ENCODE measurements at regions not wholly inside any gene's neighbourhood (a gene's known extent, or its start where the extent isn't known, plus 50 kb on each side); places are given as distances from the start of the nearest gene placed in this dataset.

- TF ChIP-seq GATA3 (IDR thresholded peaks at IDR 0.05; ENCODE audit: low read depth, low read length) (peak; percentile 94), GATA2 (IDR thresholded peaks at IDR 0.05; ENCODE audit: low read depth, low read length) (peak; percentile 98)
Measured at GRCh38 chr3:195013411-195014361, 257.3 kb downstream of the XXYLT1 start.

Data from SH-SY5Y (cell line).